Bronchial epithelial cell (primary cell): ENCODE measurements at regions not wholly inside any gene's neighbourhood (a gene's known extent, or its start where the extent isn't known, plus 50 kb on each side); places are given as distances from the start of the nearest gene placed in this dataset.

Experiments used
- DNase-seq: peaks from one replicate; pipeline ENCODE4 v3.0.0-alpha.2; 2010; ENCODE audit warnings: low read depth
- FAIRE-seq: peaks from 2 replicates; lab custom pipeline; 2011; peaks lifted over from hg19 to GRCh38; lab: Jason Lieb, UNC
- H3K27me3 ChIP-seq: 2 replicates; pipeline ENCODE4 v1.5.1; 2011; ENCODE audit warnings: low read length; ENCODE audit not compliant: control insufficient read depth, insufficient read depth
- H3K36me3 ChIP-seq: 2 replicates; pipeline ENCODE4 v1.5.1; 2011; ENCODE audit warnings: low read length; ENCODE audit not compliant: control insufficient read depth, insufficient read depth
- H3K4me3 ChIP-seq: 2 replicates; pipeline ENCODE4 v1.5.1; 2011; ENCODE audit warnings: mild to moderate bottlenecking, low read depth, low read length, control low read depth
- CTCF ChIP-seq: IDR thresholded peaks from 2 replicates; pipeline ENCODE4 v1.5.1; 2011; ENCODE audit warnings: mild to moderate bottlenecking, moderate library complexity, low read length, control low read depth, inconsistent platforms; ENCODE audit not compliant: insufficient read depth, severe bottlenecking

- no peak for DNase-seq
- no peak for TF ChIP-seq CTCF
- Histone ChIP-seq H3K4me3 (no peak overlapping the region), H3K36me3 (no peaks in the 10 kb centered on the region), H3K27me3 (no peaks in the 10 kb centered on the region)
- no peak for FAIRE-seq
Observed at GRCh38 chr5:126364206-126364902, 58.9 kb upstream of the GRAMD2B start.

GRCh38 chr5:126365446-126366198 is 57.6 kb upstream of the GRAMD2B start:
- Histone ChIP-seq H3K27me3 (no peaks in the 10 kb centered on the region), H3K4me3 (no peak overlapping the region), H3K36me3 (no peaks in the 10 kb centered on the region)
- no peak for TF ChIP-seq CTCF
- DNase-seq (peak; percentile 87), FAIRE-seq (no peak)

GRCh38 chr5:126366199-126366560 is 57.0 kb upstream of the GRAMD2B start:
- no peak for TF ChIP-seq CTCF
- no peaks in the 10 kb centered on the region for H3K36me3 ChIP-seq
- H3K27me3 ChIP-seq = no peaks in the 10 kb centered on the region
- H3K4me3 ChIP-seq = no peak overlapping the region
- DNase-seq (peak; percentile 41), FAIRE-seq (no peak)

GRCh38 chr5:126368239-126368812 is 54.9 kb upstream of the GRAMD2B start:
- Histone ChIP-seq H3K4me3 (no peak overlapping the region), H3K27me3 (no peaks in the 10 kb centered on the region), H3K36me3 (no peaks in the 10 kb centered on the region)
- peak; percentile 99 for FAIRE-seq
- peak; percentile 98 for DNase-seq
- no peak for TF ChIP-seq CTCF

- FAIRE-seq (no peak), DNase-seq (no peak)
- no peaks in the 10 kb centered on the region for H3K36me3 ChIP-seq
- no peak for TF ChIP-seq CTCF
- H3K27me3 ChIP-seq = no peaks in the 10 kb centered on the region
- H3K4me3 ChIP-seq = no peak overlapping the region
Observed at GRCh38 chr5:126369083-126369482, 54.1 kb upstream of the GRAMD2B start.
